Adipocyte (in vitro differentiated cells): ENCODE measurements at regions not wholly inside any gene's neighbourhood (a gene's known extent, or its start where the extent isn't known, plus 50 kb on each side); places are given as distances from the start of the nearest gene placed in this dataset.
"Not testable (repeated sequence)": the region's sequence is repeated elsewhere in the genome, so short reads cannot be mapped to it uniquely, and the experiment has no call there.

Experiments used
- DNase-seq: peaks from one replicate; pipeline ENCODE4 v3.0.0-alpha.2; 2015; ENCODE audit warnings: low read depth
- H3K27me3 ChIP-seq: replicated peaks from 2 replicates; pipeline ENCODE4 v1.7.0; 2013; ENCODE audit warnings: mild to moderate bottlenecking, low read length, moderate library complexity; ENCODE audit not compliant: control insufficient read depth, insufficient read depth
- H3K36me3 ChIP-seq: 2 replicates; pipeline ENCODE4 v1.7.0; 2013; ENCODE audit warnings: low read length, mild to moderate bottlenecking, moderate library complexity; ENCODE audit not compliant: control insufficient read depth, insufficient read depth, severe bottlenecking
- H3K4me1 ChIP-seq: 2 replicates; pipeline ENCODE4 v1.7.0; 2013; ENCODE audit warnings: mild to moderate bottlenecking, low read length, moderate library complexity; ENCODE audit not compliant: control insufficient read depth, insufficient read depth
- H3K4me3 ChIP-seq: 2 replicates; pipeline ENCODE4 v1.7.0; 2013; ENCODE audit warnings: mild to moderate bottlenecking, low read length, moderate library complexity
- H3K9ac ChIP-seq: 2 replicates; pipeline ENCODE4 v1.7.0; 2013; ENCODE audit warnings: mild to moderate bottlenecking, low read length, moderate library complexity
- H3K9me3 ChIP-seq: 2 replicates; pipeline ENCODE4 v1.7.0; 2013; ENCODE audit warnings: mild to moderate bottlenecking, low read length, moderate library complexity; ENCODE audit not compliant: control insufficient read depth

GRCh38 chr1:60637651-60638050 lies 444.7 kb upstream of the NFIA start:
- Histone ChIP-seq H3K9ac (no peak overlapping the region), H3K36me3 (no peaks in the 10 kb centered on the region), H3K4me3 (no peak overlapping the region), H3K27me3 (no peaks in the 10 kb centered on the region), H3K9me3 (no peaks in the 10 kb centered on the region), H3K4me1 (no peaks in the 10 kb centered on the region)
- DNase-seq = no peak

- no peak for DNase-seq
- H3K9me3 ChIP-seq = no peaks in the 10 kb centered on the region
- H3K36me3 ChIP-seq = no peaks in the 10 kb centered on the region
- H3K27me3 ChIP-seq = no peaks in the 10 kb centered on the region
- no peak overlapping the region for H3K9ac ChIP-seq
- H3K4me1 ChIP-seq = no peaks in the 10 kb centered on the region
- no peak overlapping the region for H3K4me3 ChIP-seq
Measured at GRCh38 chr1:60636946-60637345, 445.4 kb upstream of the NFIA start.

- Histone ChIP-seq H3K36me3 (no peaks in the 10 kb centered on the region), H3K4me1 (no peaks in the 10 kb centered on the region), H3K27me3 (no peaks in the 10 kb centered on the region), H3K4me3 (no peak overlapping the region), H3K9ac (no peak overlapping the region), H3K9me3 (no peaks in the 10 kb centered on the region)
- no peak for DNase-seq
Measured at GRCh38 chr1:60634106-60634505, 448.3 kb upstream of the NFIA start.

GRCh38 chr1:60622486-60622885 lies 459.9 kb upstream of the NFIA start:
- Histone ChIP-seq H3K27me3 (no peaks in the 10 kb centered on the region), H3K9me3 (no peaks in the 10 kb centered on the region), H3K4me1 (no peaks in the 10 kb centered on the region), H3K9ac (no peak overlapping the region), H3K4me3 (no peak overlapping the region), H3K36me3 (no peaks in the 10 kb centered on the region)
- DNase-seq = no peak

GRCh38 chr1:60621368-60621851 lies 461.0 kb upstream of the NFIA start:
- H3K36me3 ChIP-seq = no peaks in the 10 kb centered on the region
- H3K27me3 ChIP-seq = no peaks in the 10 kb centered on the region
- no peaks in the 10 kb centered on the region for H3K4me1 ChIP-seq
- no peaks in the 10 kb centered on the region for H3K9me3 ChIP-seq
- no peak overlapping the region for H3K4me3 ChIP-seq
- DNase-seq = no peak
- no peak overlapping the region for H3K9ac ChIP-seq

GRCh38 chr1:60620087-60620486 lies 462.3 kb upstream of the NFIA start:
- no peak overlapping the region for H3K9ac ChIP-seq
- no peaks in the 10 kb centered on the region for H3K4me1 ChIP-seq
- DNase-seq = no peak
- no peaks in the 10 kb centered on the region for H3K9me3 ChIP-seq
- no peak overlapping the region for H3K4me3 ChIP-seq
- H3K36me3 ChIP-seq = no peaks in the 10 kb centered on the region
- H3K27me3 ChIP-seq = no peaks in the 10 kb centered on the region

GRCh38 chr1:60619581-60619980 lies 462.8 kb upstream of the NFIA start:
- H3K36me3 ChIP-seq = no peaks in the 10 kb centered on the region
- H3K27me3 ChIP-seq = no peaks in the 10 kb centered on the region
- no peaks in the 10 kb centered on the region for H3K4me1 ChIP-seq
- no peak overlapping the region for H3K9ac ChIP-seq
- DNase-seq = no peak
- peaks cover 3% of the 10 kb centered on the region for H3K9me3 ChIP-seq
- no peak overlapping the region for H3K4me3 ChIP-seq

- DNase-seq = peak; percentile 46
- peaks cover 3% of the 10 kb centered on the region for H3K9me3 ChIP-seq
- H3K36me3 ChIP-seq = no peaks in the 10 kb centered on the region
- H3K9ac ChIP-seq = no peak overlapping the region
- H3K4me3 ChIP-seq = no peak overlapping the region
- no peaks in the 10 kb centered on the region for H3K27me3 ChIP-seq
- H3K4me1 ChIP-seq = no peaks in the 10 kb centered on the region
Measured at GRCh38 chr1:60615666-60616065, 466.7 kb upstream of the NFIA start.

GRCh38 chr1:60612790-60613189 lies 469.6 kb upstream of the NFIA start:
- Histone ChIP-seq H3K4me1 (no peaks in the 10 kb centered on the region), H3K36me3 (no peaks in the 10 kb centered on the region), H3K9me3 (peaks cover 5% of the 10 kb centered on the region), H3K27me3 (no peaks in the 10 kb centered on the region), H3K9ac (no peak overlapping the region), H3K4me3 (no peak overlapping the region)
- no peak for DNase-seq

GRCh38 chr1:60606921-60607320 lies 475.4 kb upstream of the NFIA start:
- not testable (repeated sequence) for DNase-seq, H3K36me3 ChIP-seq, H3K9me3 ChIP-seq, H3K9ac ChIP-seq, H3K27me3 ChIP-seq, H3K4me1 ChIP-seq, H3K4me3 ChIP-seq

- DNase-seq = no peak
- Histone ChIP-seq H3K4me3 (no peak overlapping the region), H3K9ac (no peak overlapping the region), H3K36me3 (no peaks in the 10 kb centered on the region), H3K27me3 (no peaks in the 10 kb centered on the region), H3K9me3 (peaks cover 3% of the 10 kb centered on the region), H3K4me1 (no peaks in the 10 kb centered on the region)
Measured at GRCh38 chr1:60600532-60600931, 481.8 kb upstream of the NFIA start.

GRCh38 chr1:60599574-60599973 lies 482.8 kb upstream of the NFIA start:
- H3K36me3 ChIP-seq = no peaks in the 10 kb centered on the region
- peaks cover 3% of the 10 kb centered on the region for H3K9me3 ChIP-seq
- H3K9ac ChIP-seq = no peak overlapping the region
- no peak for DNase-seq
- H3K4me1 ChIP-seq = no peaks in the 10 kb centered on the region
- no peak overlapping the region for H3K4me3 ChIP-seq
- H3K27me3 ChIP-seq = no peaks in the 10 kb centered on the region
